ENCODE measurements at regions not wholly inside any gene's neighbourhood (a gene's known extent, or its start where the extent isn't known, plus 50 kb on each side); places are given as distances from the start of the nearest gene placed in this dataset.
A peak's percentile ranks its signal among the peaks of the same experiment; 100 is the strongest.
"Not testable (repeated sequence)": the region's sequence is repeated elsewhere in the genome, so short reads cannot be mapped to it uniquely, and the experiment has no call there.

DNA sequence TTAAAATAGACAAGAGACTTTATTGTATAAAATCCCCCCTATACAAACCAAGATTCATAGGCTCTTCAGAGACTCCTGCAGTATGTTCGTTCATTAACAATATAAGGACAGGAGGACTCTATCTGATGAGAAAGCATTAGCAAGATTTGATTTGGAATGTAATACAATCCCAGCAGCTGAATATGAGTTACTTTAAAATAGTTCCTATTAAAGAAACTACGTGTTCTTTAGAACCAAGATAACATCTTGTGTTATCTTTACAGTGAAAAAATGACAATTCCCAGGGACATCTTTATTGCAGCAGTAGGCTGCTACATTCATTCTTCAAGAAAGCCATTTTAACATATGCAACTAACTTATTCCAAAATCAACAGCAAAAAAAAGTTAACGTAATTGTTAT, 1360.1 kb upstream of the GJE1 start:
- DNase-seq (ENCODE audit: low read depth), result no peak

DNA sequence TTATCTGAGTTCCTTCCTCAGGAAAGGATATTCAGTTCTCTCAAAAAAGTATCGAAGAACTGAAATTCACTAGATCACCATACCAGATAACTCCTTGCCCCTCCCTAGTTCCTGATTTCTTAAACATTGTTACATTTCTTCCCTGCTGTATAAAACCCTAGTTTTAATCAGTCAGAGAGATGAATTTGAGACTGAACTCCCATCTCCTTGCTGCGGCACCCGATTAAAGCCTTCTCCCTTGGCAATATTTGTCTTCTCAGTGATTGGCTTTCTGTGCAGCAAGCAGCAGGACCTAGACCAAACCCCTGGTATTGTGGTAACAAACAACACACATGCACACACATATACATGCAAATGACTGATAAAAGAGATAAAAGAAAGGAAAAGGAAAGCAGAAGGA, 1364.6 kb upstream of the GJE1 start:
- DNase-seq (ENCODE audit: low read depth), result no peak

DNA sequence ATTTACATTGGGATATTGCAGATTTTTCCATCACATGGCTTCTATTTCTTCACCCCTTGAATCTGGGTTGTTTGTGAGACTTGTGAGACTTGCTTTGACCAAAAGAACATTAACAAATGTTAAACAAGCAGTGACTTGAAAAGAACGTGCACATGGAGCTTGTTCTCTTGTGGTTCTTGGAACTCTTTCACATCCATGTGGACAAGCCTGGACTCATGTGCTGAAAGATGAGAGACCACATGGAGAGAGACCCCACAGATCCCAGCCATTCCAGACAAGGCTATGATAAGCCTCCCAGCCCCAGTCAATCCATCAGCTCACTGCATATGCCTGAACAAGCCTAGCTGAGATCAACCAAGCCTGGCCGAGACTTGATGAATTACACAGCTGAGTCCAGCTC, 1365.7 kb upstream of the GJE1 start:
- no peak for DNase-seq (ENCODE audit: low read depth)

DNA sequence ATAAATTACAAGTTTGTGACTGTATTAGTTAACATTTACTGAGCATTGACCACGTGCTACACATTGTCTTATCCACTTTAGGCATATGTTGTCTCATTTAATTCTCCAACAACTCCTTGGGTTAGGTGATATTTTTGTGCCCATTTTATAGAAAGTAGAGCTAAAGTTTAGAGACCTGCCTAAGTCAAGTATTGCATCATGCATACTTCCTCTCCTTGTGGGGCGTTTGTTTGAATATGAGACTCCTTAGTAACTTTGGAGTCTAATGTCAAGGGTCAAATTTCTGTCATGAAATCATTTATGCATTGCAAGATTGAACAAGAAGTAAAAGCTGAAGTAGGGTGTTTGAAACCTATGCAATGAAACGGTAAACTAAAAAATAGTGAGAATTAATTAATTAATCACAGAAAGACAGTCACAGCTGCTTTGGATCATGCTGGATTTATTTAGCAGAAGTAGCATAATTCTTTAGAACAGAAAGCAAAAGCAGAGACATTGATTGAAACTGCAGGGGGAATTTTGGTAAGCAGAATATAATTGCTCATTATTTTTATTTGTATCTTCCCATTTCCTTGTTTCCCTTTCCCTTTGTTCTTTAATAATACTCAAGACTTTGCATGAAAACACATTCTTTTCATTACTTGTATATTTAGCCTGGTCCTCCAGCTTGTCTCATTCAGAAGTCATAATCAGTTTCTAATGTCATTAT, 1374.4 kb upstream of the GJE1 start:
- DNase-seq (ENCODE audit: low read depth), result no peak

DNA sequence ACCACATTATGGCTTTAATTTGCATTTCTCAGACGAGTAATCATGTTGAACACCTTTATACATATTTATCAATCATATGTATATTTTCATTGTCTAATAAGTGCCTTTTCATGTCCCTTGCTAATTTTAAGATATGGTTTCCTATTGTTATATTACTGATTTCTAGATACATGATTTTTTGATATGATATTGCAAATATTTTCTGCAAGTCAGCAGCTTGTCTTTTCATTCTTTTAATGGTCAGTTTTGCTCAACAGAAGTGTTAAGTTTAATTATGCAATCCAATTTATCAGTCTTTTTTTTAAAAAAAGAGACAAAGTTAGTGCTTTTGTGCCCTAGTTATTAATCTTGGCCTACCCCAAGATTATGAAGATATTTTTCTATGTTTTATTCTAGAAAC, 1377.8 kb upstream of the CITED2 start:
- no peak for DNase-seq (ENCODE audit: low read depth)

DNA sequence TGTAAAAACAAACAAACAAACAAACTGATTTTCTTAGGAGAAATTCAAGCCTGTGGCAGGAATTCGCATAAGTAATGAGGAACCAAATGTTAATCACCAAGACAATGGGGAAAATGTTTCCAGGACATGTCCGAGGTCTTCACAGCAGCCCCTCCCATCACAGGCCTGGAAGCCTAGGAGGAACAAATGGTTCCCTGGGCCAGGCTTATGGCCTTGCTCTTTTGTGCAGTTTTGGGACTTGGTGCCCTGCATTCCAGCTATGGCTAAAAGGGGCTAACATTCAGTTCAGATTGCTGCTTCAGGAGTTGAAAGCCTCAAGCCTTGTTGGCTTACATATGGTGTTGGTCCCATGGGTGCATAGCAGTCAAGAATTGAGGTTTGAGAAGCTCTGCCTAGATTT, 1372.7 kb upstream of the CITED2 start:
- no peak for DNase-seq (ENCODE audit: low read depth)

DNA sequence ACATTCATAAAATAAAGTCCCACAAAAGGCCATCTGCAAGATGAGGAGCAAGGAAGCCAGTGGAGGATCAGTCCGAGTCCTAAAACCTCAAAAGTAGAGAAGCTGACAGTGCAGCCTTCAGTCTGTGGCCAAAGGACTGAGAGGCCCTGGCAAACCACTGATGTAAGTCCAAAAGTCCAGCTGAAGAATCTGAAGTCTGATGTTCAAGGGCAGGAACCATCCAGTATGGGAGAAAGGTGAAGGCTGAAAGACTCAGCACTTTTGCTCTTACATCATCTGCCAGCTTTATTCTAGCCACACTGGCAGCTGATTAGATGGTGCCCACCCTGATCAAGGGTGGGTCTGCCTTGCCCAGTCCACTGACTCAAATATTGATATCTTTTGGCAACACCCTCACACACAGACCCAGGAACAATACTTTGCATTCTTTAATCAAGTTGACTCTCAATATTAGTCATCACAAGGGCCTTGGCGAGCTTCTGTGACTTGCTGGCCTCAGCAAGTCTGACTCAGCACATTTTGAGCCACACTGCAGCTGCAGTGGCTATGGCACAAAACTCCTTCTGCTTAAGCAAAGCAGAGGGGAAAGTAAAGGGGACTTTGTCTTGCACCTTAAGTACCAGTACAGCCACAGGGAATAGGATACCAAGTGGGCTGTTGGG, 1370.3 kb upstream of the CITED2 start:
- peak; percentile 40 for DNase-seq (ENCODE audit: low read depth)

DNA sequence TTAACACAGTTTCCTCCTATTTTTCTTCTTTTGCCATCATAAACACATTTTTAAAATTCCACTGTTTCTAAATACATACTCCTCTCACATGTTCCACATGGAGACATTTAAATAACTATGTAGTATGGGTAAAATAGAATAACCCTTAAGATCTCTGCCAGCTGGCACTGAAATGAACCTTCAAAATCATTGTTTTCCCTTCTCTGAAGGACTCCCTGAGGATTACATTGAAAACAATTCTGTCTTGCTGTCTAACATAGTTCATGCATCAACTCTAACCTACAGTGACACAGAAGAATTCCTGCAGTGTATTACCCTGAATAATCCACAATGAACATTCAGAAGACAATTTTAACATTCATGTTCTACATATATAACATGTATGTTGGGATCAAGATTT, 1361.8 kb upstream of the CITED2 start:
- no peak for DNase-seq (ENCODE audit: low read depth)

DNA sequence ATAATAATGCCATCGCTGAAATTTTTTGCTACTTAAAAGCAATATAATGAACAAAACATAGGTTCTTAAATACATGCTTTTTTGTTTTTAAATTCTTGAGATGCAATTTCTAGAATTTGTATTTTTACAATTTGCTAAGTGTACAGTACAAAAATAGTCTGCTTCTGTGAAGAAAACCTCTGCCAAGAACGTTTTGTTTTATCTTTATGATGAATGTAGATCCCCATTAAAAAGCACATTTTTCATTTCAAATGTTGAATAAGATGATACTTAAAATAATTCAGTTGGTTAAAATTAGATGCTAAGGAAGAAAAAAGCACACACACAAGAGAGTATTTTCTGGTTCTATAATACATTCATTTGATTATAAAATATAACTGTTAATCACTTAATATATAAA, 1358.5 kb upstream of the CITED2 start:
- DNase-seq (ENCODE audit: low read depth), result no peak

DNA sequence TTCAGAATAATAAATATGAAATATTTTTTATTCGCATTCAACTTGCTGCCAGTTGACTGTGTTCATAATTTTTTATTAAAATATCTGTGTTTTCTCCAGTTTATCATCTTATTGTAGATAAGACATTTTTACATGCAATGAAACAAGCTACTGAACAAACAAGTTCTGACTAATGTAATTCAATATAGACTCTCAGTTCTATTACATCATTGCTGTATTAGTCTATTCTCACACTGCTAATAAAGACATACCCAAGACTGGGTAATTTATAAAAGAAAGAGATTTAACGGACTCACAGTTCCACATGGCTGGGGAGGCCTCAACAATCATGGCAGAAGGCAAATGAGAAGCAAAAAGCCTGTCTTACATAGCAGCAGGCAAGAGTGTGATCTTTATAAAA, 1357.7 kb upstream of the CITED2 start:
- DNase-seq (ENCODE audit: low read depth), result no peak

DNA sequence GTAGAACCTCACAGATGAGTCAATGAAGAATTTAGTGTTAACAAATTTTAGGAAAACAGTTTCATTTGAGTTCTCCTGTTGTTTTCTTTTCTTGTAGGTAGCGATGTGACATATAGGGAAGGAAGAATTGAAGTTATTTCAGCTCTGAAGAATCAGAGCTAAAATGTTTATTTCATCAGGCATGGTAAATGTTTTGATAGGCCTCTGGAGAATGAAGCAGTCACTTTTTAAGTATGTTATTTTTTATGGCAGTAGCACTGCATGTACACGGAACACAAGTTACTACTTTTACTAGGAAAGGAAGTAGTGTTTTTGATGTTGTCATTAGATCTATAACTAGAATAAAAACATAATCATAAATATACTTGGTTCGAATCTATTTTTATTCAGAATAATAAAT, 1357.3 kb upstream of the CITED2 start:
- DNase-seq (ENCODE audit: low read depth), result no peak

DNA sequence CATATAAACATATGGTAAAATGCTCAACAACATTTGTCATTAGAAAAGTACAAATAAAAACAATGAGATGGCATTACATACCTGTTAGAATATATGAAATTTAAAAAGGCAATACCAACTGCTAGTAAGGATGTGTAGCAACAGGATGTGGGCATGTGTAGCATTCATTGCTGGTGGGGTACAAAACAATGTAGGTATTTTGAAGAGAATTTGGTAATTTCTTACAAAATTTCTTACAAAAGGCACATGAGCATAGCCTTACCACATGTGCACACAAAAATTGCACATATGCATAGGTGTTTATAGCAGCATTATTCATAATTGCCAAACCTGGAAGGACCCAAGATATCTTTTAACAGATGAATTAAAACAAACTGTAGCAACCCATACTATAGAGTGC, 1355.1 kb upstream of the CITED2 start:
- no peak for DNase-seq (ENCODE audit: low read depth)

DNA sequence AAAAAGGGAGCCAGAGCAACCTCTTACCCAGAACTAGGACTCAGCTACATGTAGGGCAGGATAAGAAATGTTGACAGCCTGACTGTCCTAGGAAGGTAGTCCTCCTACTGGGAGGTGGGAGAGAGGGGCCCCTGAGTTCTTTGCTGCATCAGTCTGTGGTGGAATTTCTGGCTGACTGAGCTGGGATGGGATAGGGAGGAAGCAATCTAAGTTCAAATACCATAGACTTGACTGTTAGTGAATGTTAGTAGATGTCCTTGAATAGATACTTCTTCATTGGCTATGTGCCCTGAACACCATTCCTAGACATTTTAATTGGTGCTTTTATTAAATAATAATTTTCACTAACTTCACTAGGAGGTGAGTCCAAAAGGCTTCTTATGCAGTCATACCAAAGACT, 1343.6 kb upstream of the CITED2 start:
- DNase-seq (ENCODE audit: low read depth), result no peak

DNA sequence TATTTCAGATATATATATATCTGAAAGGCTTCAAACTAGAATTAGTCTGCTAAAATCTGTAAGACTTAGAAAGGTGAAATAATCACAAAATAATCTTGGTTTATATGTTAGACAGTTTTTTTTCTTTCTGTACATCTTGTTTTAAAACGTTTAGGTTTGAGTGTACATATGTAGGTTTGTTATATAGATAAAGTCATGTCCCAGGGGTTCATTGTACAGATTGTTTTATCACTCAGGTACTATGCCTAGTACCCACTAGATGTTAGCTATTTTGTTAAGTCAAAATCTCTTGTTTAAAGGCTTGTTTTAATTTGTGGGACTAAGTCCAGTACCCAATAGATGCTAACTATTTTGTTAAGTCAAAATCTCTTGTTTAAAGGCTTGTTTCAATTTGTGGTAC, 1339.0 kb upstream of the CITED2 start:
- DNase-seq (ENCODE audit: low read depth), result no peak

DNA sequence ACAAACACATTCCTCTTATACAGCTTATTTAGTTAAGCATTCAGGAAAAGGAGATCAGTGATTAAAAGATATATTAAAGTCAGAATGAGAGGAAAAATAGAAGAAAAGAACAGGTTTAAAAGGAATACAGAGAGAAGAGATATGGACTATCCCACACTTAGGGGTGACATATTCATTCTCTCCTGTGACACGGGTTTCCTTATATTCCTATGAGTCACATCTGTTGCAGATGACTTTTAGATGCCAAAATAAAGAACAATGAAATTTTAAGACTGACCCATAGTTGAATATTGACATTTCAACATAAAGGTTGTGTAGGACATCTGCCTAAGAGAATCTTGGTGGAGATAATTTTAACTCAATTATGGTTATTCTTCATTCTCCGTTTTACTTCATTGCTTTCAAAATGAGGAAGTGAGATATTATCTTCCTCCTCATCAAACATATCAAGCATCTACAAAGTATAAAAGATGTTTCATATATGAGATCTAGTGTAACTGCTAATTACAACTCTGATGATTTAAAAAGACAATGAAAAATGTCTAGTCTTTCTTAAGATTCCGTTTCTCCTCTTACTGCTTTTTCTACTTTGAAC, 1336.7 kb upstream of the CITED2 start:
- no peak for DNase-seq (ENCODE audit: low read depth)

DNA sequence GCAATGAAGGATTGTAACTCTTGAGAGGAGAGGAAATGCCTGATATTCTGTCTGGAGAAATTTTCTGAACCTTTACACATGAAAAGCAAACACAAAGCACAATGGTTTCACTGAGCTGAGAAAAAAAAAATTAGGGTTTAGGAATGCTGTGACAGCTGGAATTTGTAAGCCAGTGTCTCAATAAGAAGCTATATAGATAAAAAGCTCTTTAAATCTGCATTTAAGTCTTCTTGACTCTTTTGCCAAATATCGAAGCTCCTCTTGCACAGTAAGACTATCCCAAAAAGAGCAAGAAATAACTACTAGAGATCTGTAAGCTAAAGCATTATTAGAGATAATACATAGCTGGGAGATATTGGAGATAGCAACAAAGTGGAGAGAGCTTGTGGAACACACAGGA, 1334.0 kb upstream of the CITED2 start:
- no peak for DNase-seq (ENCODE audit: low read depth)

DNA sequence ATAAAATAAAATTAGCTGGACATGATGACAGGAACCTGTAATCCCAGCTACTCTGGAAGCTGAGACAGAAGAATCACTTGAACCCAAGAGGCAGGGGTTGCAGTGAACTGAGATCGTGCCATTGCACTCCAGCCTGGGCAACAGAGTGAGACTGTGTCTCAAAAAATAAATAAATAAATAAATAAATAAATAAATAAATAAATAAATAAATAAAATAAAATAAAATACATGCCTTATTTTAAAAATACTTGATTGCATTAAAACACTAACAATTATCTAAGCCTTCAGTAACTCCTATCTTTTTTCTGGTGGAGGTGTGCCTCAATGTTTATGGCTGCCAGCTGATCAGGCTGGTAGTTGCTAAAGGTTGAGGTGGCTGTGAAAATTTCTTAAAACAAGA, 1329.6 kb upstream of the CITED2 start:
- not testable (repeated sequence) for DNase-seq (ENCODE audit: low read depth)

DNA sequence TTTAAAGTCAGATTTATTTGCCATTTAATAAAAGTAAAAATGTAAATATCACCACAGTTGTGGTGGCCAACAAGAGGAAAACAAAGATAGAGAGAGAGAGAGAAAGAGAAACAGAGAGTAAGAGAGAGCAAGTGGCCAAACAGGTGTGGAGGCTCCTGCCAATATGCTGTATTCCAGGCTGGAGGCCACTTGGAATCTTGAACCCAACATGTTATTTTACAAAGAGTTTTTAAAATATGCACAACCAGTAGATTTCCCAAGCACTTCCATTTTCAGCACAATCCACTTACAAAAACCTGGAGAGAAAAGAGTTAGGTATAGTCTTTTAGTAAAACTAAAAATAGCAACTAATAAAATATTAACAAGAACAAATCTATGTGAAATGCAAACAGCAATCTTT, 1323.1 kb upstream of the CITED2 start:
- DNase-seq (ENCODE audit: low read depth), result no peak

DNA sequence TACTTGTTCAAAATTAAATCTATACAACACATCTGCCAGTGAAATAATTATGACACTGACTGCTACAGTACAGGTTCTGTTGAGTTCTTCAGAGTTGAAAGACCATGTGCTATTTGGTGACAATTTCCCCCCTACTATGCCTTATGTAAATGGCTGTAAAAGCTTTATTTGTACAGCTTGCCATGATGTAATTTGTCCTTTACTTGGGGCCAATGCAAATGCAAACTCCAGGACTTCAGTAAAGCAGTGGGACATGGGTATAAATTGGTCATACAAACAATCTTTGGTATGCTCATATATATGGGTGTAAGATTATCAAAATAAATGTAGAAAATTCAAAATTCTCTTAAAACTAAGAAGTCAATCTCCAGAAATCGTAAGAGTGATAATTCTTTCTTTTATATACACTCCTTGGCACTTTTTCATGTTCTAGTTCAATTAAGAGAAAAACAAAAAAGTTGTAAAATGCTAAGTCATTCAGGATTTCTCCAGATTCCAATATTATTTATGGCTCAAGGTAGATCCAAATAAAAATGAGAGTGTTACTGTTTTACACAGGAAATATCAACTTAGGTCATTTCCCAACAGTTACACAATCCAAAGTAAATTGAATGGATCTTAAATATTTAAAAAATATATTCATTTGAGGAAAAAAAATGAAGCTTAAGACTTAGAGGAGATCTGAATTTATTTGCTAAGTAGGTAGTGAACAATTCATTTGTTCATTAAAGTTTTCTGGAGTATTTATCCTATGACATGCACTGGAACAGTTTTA, 1310.5 kb upstream of the CITED2 start:
- no peak for DNase-seq (ENCODE audit: low read depth)

DNA sequence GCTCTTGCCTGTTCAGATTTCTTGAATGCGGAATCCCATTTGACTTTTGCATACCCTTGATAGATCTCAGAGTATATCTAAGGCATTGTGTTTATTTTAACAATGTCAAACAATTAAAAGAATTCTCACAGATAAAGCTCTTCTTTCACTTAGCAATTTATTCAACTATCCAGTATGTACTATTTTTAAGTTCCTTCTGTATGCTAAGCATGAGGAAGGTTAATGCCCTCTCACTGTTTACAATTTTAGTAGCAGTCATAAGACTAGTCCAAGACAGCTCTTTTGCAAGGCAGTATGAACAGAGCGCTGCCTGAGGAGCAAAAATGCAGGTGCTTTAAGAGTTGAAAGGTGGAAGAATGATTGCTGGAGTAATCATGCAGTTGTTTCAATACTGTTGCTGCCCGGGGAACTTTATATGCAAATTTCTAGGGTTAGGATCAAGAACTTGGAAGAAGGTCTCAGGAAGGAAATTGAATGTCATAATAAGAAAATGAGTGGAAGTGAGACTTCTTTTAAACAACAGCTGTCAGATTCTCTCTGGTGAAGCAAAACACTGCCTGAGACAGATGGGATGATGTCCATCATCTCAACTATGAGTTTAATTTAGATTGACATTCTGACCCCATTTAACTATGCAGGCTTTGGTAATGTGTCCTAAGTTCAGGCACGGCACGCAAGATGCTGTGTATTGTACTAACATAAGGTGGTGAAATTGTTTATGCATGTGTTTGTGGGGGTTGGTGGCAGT, 1303.5 kb upstream of the CITED2 start:
- no peak for DNase-seq (ENCODE audit: low read depth)

DNA sequence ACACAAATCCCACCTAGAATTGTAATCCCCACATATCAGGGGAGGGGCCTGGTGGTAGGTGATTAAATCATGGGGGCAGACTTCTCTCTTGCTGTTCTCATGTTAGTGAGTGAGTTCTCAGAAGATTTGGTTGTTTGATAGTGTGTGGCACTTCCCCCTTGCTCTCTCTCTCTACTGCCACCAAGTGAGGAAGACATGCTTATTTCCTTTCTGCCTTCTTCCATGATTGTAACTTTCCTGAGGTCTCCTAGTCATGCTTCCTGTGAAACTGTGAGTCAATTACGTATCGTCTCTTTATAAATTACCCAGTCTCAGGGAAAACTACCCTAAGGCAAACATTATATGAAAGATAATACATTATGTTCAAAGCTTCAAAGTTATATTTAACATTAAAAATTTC, 1297.5 kb upstream of the CITED2 start:
- no peak for DNase-seq (ENCODE audit: low read depth)

DNA sequence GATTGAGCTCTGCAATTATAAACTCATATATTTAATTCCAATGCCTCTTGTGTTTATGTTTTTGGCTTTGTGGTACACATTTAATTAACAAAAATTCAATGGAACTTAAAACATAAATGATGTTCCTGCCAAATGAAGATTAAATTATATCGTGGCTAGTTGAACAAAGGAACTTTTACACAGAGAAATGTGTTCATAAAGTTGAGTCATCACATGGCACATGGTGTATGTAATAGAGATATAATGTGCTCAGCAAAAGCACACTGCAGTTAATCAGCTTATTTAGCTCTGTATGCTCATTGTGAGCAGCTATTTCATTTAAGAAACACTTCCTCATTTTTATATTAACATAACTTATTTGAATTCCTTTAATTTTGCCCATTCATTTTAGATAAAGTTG, 1295.6 kb upstream of the CITED2 start:
- DNase-seq (ENCODE audit: low read depth), result no peak
